ENCODE measurements at regions not wholly inside any gene's neighbourhood (a gene's known extent, or its start where the extent isn't known, plus 50 kb on each side); places are given as distances from the start of the nearest gene placed in this dataset.

- H2BK20ac ChIP-seq (ENCODE audit: low read depth, low read length, poor library complexity, severe bottlenecking) = no peak overlapping the region
- H4K5ac ChIP-seq (ENCODE audit: insufficient read length, low read depth, low read length) = no peak overlapping the region
- H2AFZ ChIP-seq (ENCODE audit: low read length) = no peak overlapping the region
- no peak overlapping the region for H2BK15ac ChIP-seq (ENCODE audit: low read depth, low read length)
- no peak overlapping the region for H3K14ac ChIP-seq (ENCODE audit: insufficient read depth, low read length)
- no peaks in the 10 kb centered on the region for H3K9me3 ChIP-seq (ENCODE audit: control insufficient read depth, low read depth, low read length)
- H3K27me3 ChIP-seq (ENCODE audit: insufficient read depth, low read length) = no peaks in the 10 kb centered on the region
- no peak overlapping the region for H3K9ac ChIP-seq (ENCODE audit: extremely low read depth, insufficient read length, low read length)
- no peak overlapping the region for H3K18ac ChIP-seq (ENCODE audit: insufficient read length, low read depth, low read length)
- no peak overlapping the region for H2AK5ac ChIP-seq (ENCODE audit: insufficient read length, low read length)
- Mint-ChIP-seq H3K4me3 (no peak overlapping the region), H3K27me3 (ENCODE audit: low read depth) (no peaks in the 10 kb centered on the region; the same call in 1 of the 2 replicates), H3K27ac (no peak overlapping the region; a peak in 1 of 7 replicates), H3K4me1 (no peaks in the 10 kb centered on the region), H3K9me3 (no peaks in the 10 kb centered on the region), H3K36me3 (ENCODE audit: insufficient read depth in 1 of 3, low read depth in 3 of 3) (no peaks in the 10 kb centered on the region)
- H3K23me2 ChIP-seq (ENCODE audit: insufficient read length, low read depth, low read length, poor library complexity, severe bottlenecking) = no peaks in the 10 kb centered on the region
- no peaks in the 10 kb centered on the region for H4K20me1 ChIP-seq (ENCODE audit: control insufficient read depth, insufficient read depth, insufficient read length)
- DNase-seq = no peak
- H3T11ph ChIP-seq (ENCODE audit: low read length) = no peak overlapping the region
- no peak for TF ChIP-seq CTCF (conservative IDR thresholded peaks at IDR 0.05)
- no peaks in the 10 kb centered on the region for H3K79me2 ChIP-seq (ENCODE audit: insufficient read depth, low read length)
- H2BK120ac ChIP-seq (ENCODE audit: low read depth, low read length, poor library complexity, severe bottlenecking) = no peak overlapping the region
- no peak overlapping the region for H2BK5ac ChIP-seq (ENCODE audit: insufficient read length, low read length)
- no peaks in the 10 kb centered on the region for H3K4me1 ChIP-seq (ENCODE audit: insufficient read depth, low read length)
- no peak overlapping the region for H3K27ac ChIP-seq (ENCODE audit: insufficient read length, low read depth, low read length)
- no peak overlapping the region for H3K4ac ChIP-seq (ENCODE audit: low read depth, low read length)
- H3K4me2 ChIP-seq (ENCODE audit: insufficient read depth, insufficient read length, low read length) = no peak overlapping the region
- H4K91ac ChIP-seq (ENCODE audit: insufficient read length, low read depth, low read length) = no peak overlapping the region
- H4K8ac ChIP-seq (replicated peaks; ENCODE audit: insufficient read length, low read depth, low read length) = no peak overlapping the region
- H3K56ac ChIP-seq (ENCODE audit: insufficient read length, low read depth, low read length) = no peak overlapping the region
- no peak overlapping the region for H3K23ac ChIP-seq (ENCODE audit: insufficient read length, low read depth, low read length)
- H2BK12ac ChIP-seq (ENCODE audit: insufficient read length, low read depth, low read length) = no peak overlapping the region
- no peaks in the 10 kb centered on the region for H3K79me1 ChIP-seq (ENCODE audit: insufficient read depth, low read depth, low read length, poor library complexity, severe bottlenecking)
These were observed 120.0 kb downstream of the AASDHPPT start for GRCh38 chr11:106197438-106197837.

Data from H9 (cell line).